ENCODE measurements at regions not wholly inside any gene's neighbourhood (a gene's known extent, or its start where the extent isn't known, plus 50 kb on each side); places are given as distances from the start of the nearest gene placed in this dataset.

- H3K27me3 ChIP-seq (ENCODE audit: control insufficient read depth in 2 of 2, insufficient read depth in 2 of 2, low read length in 2 of 2), result no peaks in the 10 kb centered on the region
- peaks cover 0 to 6% (median 0%) of the 10 kb centered on the region in 7 donors for H3K9me3 Mint-ChIP-seq
- no peak overlapping the region for H3K4me3 Mint-ChIP-seq
- no peak overlapping the region for H3K4me2 ChIP-seq (replicated peaks; ENCODE audit: extremely low read depth, low read length, poor library complexity, severe bottlenecking)
- no peak for DNase-seq
- no peaks in the 10 kb centered on the region for H3K4me1 Mint-ChIP-seq
- H3K36me3 Mint-ChIP-seq, result no peaks in the 10 kb centered on the region
- no peaks in the 10 kb centered on the region for H3K9me3 ChIP-seq (replicated peaks in 1 of 2; ENCODE audit: control insufficient read depth in 1 of 2, insufficient read depth in 1 of 2, low read length in 2 of 2)
- no peak for TF ChIP-seq CTCF (IDR thresholded peaks at IDR 0.05)
- intact Hi-C loops (cut with micrococcal nuclease), result no loop called here
- no peak overlapping the region for H3K4me3 ChIP-seq (replicated peaks in 1 of 3; ENCODE audit: low read depth in 2 of 3, low read length in 3 of 3)
- H3K27ac Mint-ChIP-seq, result no peak overlapping the region
- no peak overlapping the region for H2AFZ ChIP-seq (ENCODE audit: insufficient read depth, low read depth, low read length, poor library complexity, severe bottlenecking)
- H3K36me3 ChIP-seq (replicated peaks in 1 of 2; ENCODE audit: control insufficient read depth in 1 of 2, insufficient read depth in 2 of 2, low read length in 2 of 2), result no peaks in the 10 kb centered on the region
- H3K27me3 Mint-ChIP-seq (ENCODE audit: low read depth in 3 of 3), result peaks cover 0 to 3% (median 2%) of the 10 kb centered on the region in 3 donors
- no peaks in the 10 kb centered on the region for H3K79me2 ChIP-seq (ENCODE audit: insufficient read depth, low read length)
- no peak overlapping the region for H3K27ac ChIP-seq (ENCODE audit: low read depth in 1 of 2, low read length in 2 of 2)
- no peaks in the 10 kb centered on the region for H4K20me1 ChIP-seq (ENCODE audit: insufficient read depth, low read length)
- H3K4me1 ChIP-seq (ENCODE audit: control insufficient read depth in 1 of 2, insufficient read depth in 2 of 2, low read length in 2 of 2), result no peaks in the 10 kb centered on the region
- no peak overlapping the region for H3K9ac ChIP-seq (ENCODE audit: insufficient read depth, low read length, poor library complexity, severe bottlenecking)
Measured at GRCh38 chr17:52209507-52209906, 51.0 kb upstream of the CA10 start.
